LNCaP clone FGC (cell line): ENCODE measurements at regions not wholly inside any gene's neighbourhood (a gene's known extent, or its start where the extent isn't known, plus 50 kb on each side); places are given as distances from the start of the nearest gene placed in this dataset.

Experiments
- DNase-seq: peaks from one replicate; pipeline ENCODE4 v3.0.0-alpha.2; 2011; ENCODE audit warnings: low read depth
- H3K4me3 ChIP-seq: 2 replicates; pipeline ENCODE4 v1.5.1; 2011; ENCODE audit warnings: mild to moderate bottlenecking, low read depth, low read length, control low read depth
- CTCF ChIP-seq: IDR thresholded peaks from 2 replicates; pipeline ENCODE4 v1.5.1; 2012; ENCODE audit warnings: mild to moderate bottlenecking; ENCODE audit not compliant: control insufficient read depth, insufficient read depth; ENCODE audit errors: extremely low read depth

GRCh38 chr18:73617981-73618380, 529.7 kb downstream of the FBXO15 start:
- TF ChIP-seq CTCF, result no peak
- H3K4me3 ChIP-seq, result no peak overlapping the region
- DNase-seq, result no peak

- no peak for TF ChIP-seq CTCF
- H3K4me3 ChIP-seq, result no peak overlapping the region
- no peak for DNase-seq
Observed at GRCh38 chr18:73615506-73615905, 532.1 kb downstream of the FBXO15 start.

- TF ChIP-seq CTCF, result no peak
- DNase-seq, result no peak
- H3K4me3 ChIP-seq, result no peak overlapping the region
Observed at GRCh38 chr18:73614812-73615211, 532.8 kb downstream of the FBXO15 start.

- no peak overlapping the region for H3K4me3 ChIP-seq
- no peak for DNase-seq
- no peak for TF ChIP-seq CTCF
Observed at GRCh38 chr18:73613706-73614340, 533.8 kb downstream of the FBXO15 start.

GRCh38 chr18:73597832-73598615, 549.6 kb downstream of the FBXO15 start:
- DNase-seq, result no peak
- TF ChIP-seq CTCF, result no peak
- no peak overlapping the region for H3K4me3 ChIP-seq

GRCh38 chr18:73594749-73595148, 552.9 kb downstream of the FBXO15 start:
- H3K4me3 ChIP-seq, result no peak overlapping the region
- DNase-seq, result no peak
- TF ChIP-seq CTCF, result no peak
